IMR-90 (cell line): ENCODE measurements at regions not wholly inside any gene's neighbourhood (a gene's known extent, or its start where the extent isn't known, plus 50 kb on each side); places are given as distances from the start of the nearest gene placed in this dataset.

Experiments
- CEBPB ChIP-seq: IDR thresholded peaks from 2 replicates; pipeline ENCODE4 v1.6.1; 2012; ENCODE audit warnings: low read depth, low read length, improper control_type of control experiment
- CHD1 ChIP-seq: IDR thresholded peaks from 2 replicates; pipeline ENCODE4 v1.6.1; 2012; ENCODE audit warnings: low read depth, low read length, improper control_type of control experiment
- CTCF ChIP-seq: conservative IDR thresholded peaks from 2 replicates; pipeline ENCODE4 v1.5.1; 2012; ENCODE audit warnings: mild to moderate bottlenecking, low read depth, low read length, improper control_type of control experiment
- ELK1 ChIP-seq: fragments of 150-350 bp; IDR thresholded peaks from 2 replicates; pipeline ENCODE4 v1.6.1; 2016; ENCODE audit warnings: low read depth, mild to moderate bottlenecking, low read length, moderate library complexity, borderline replicate concordance
- FOS ChIP-seq: fragments of 150-350 bp; IDR thresholded peaks from 2 replicates; pipeline ENCODE4 v1.6.1; 2016; ENCODE audit warnings: low read depth, low read length
- MAFK ChIP-seq: IDR thresholded peaks from 2 replicates; pipeline ENCODE4 v1.6.1; 2012; ENCODE audit warnings: low read depth, low read length, improper control_type of control experiment
- MAZ ChIP-seq: IDR thresholded peaks from 2 replicates; pipeline ENCODE4 v1.6.1; 2012; ENCODE audit warnings: low read depth, mild to moderate bottlenecking, low read length, improper control_type of control experiment, moderate library complexity, borderline replicate concordance
- NFE2L2 ChIP-seq: fragments of 150-350 bp; IDR thresholded peaks from 2 replicates; pipeline ENCODE4 v1.6.1; 2016; ENCODE audit warnings: low read depth, mild to moderate bottlenecking, low read length
- POLR2A ChIP-seq: IDR thresholded peaks from 2 replicates; pipeline ENCODE4 v1.6.1; 2012; ENCODE audit warnings: mild to moderate bottlenecking, low read depth, low read length
- RAD21 ChIP-seq: IDR thresholded peaks from 2 replicates; pipeline ENCODE4 v1.6.1; 2012; ENCODE audit warnings: low read length, improper control_type of control experiment
- RCOR1 ChIP-seq: IDR thresholded peaks from 2 replicates; pipeline ENCODE4 v1.6.1; 2012; ENCODE audit warnings: mild to moderate bottlenecking, low read length, improper control_type of control experiment; ENCODE audit not compliant: insufficient replicate concordance
- RFX5 ChIP-seq: IDR thresholded peaks from 2 replicates; pipeline ENCODE4 v1.8.0; 2012; ENCODE audit warnings: low read depth, mild to moderate bottlenecking, low read length, moderate library complexity
- SMC3 ChIP-seq: fragments of 150-350 bp; IDR thresholded peaks from 2 replicates; pipeline ENCODE4 v1.6.1; 2016; ENCODE audit warnings: low read depth, mild to moderate bottlenecking, antibody characterized with exemption, low read length, moderate library complexity
- USF2 ChIP-seq: fragments of 150-350 bp; IDR thresholded peaks from 2 replicates; pipeline ENCODE4 v1.6.1; 2017; ENCODE audit warnings: mild to moderate bottlenecking, antibody characterized with exemption, low read length, low read depth

GRCh38 chr10:88218362-88218761 is 354.9 kb downstream of the PTEN start:
- no peak for TF ChIP-seq RFX5
- TF ChIP-seq CTCF = no peak
- no peak for TF ChIP-seq POLR2A
- no peak for TF ChIP-seq MAFK
- no peak for TF ChIP-seq CHD1
- TF ChIP-seq USF2 = no peak
- TF ChIP-seq ELK1 = no peak
- no peak for TF ChIP-seq RAD21
- no peak for TF ChIP-seq MAZ
- TF ChIP-seq CEBPB = no peak
- no peak for TF ChIP-seq SMC3
- TF ChIP-seq NFE2L2 = no peak
- no peak for TF ChIP-seq RCOR1
- no peak for TF ChIP-seq FOS
